H9 (cell line): ENCODE measurements at regions not wholly inside any gene's neighbourhood (a gene's known extent, or its start where the extent isn't known, plus 50 kb on each side); places are given as distances from the start of the nearest gene placed in this dataset.

Source experiments
- DNase-seq: peaks from one replicate; pipeline ENCODE4 v3.0.0-alpha.2; 2017
- H2AFZ ChIP-seq: one replicate; pipeline ENCODE4 v1.6.1; 2013; ENCODE audit warnings: mild to moderate bottlenecking, low read length, control low read depth, moderate library complexity
- H2AK5ac ChIP-seq: 2 replicates; pipeline ENCODE4 v1.6.1; 2013; ENCODE audit warnings: low read length, control low read depth, mixed read lengths; ENCODE audit not compliant: insufficient read length
- H2BK120ac ChIP-seq: one replicate; pipeline ENCODE4 v1.6.1; 2013; ENCODE audit warnings: low read depth, mild to moderate bottlenecking, low read length, control low read depth, inconsistent platforms; ENCODE audit not compliant: poor library complexity, severe bottlenecking
- H2BK12ac ChIP-seq: 2 replicates; pipeline ENCODE4 v1.6.1; 2013; ENCODE audit warnings: low read length, control low read depth, mixed read lengths, low read depth; ENCODE audit not compliant: insufficient read length
- H2BK15ac ChIP-seq: 2 replicates; pipeline ENCODE4 v1.6.1; 2013; ENCODE audit warnings: low read depth, low read length, control low read depth
- H2BK20ac ChIP-seq: one replicate; pipeline ENCODE4 v1.6.1; 2013; ENCODE audit warnings: low read depth, mild to moderate bottlenecking, low read length, control low read depth, inconsistent platforms; ENCODE audit not compliant: poor library complexity, severe bottlenecking
- H2BK5ac ChIP-seq: 2 replicates; pipeline ENCODE4 v1.6.1; 2013; ENCODE audit warnings: low read length, control low read depth, mixed read lengths; ENCODE audit not compliant: insufficient read length
- H3K14ac ChIP-seq: 2 replicates; pipeline ENCODE4 v1.6.1; 2013; ENCODE audit warnings: low read length, control low read depth; ENCODE audit not compliant: insufficient read depth
- H3K18ac ChIP-seq: 2 replicates; pipeline ENCODE4 v1.6.1; 2013; ENCODE audit warnings: low read depth, mild to moderate bottlenecking, mixed read lengths, low read length, control low read depth; ENCODE audit not compliant: insufficient read length
- H3K23ac ChIP-seq: 2 replicates; pipeline ENCODE4 v1.6.1; 2013; ENCODE audit warnings: low read length, control low read depth, mixed read lengths, low read depth; ENCODE audit not compliant: insufficient read length
- H3K23me2 ChIP-seq: 2 replicates; pipeline ENCODE4 v1.6.1; 2013; ENCODE audit warnings: low read depth, mild to moderate bottlenecking, mixed read lengths, low read length, control low read depth; ENCODE audit not compliant: insufficient read length, poor library complexity, severe bottlenecking
- H3K27ac ChIP-seq: 2 replicates; pipeline ENCODE4 v1.5.1; 2013; ENCODE audit warnings: low read length, control low read depth, mixed read lengths, low read depth; ENCODE audit not compliant: insufficient read length
- H3K27me3 ChIP-seq: 2 replicates; pipeline ENCODE4 v1.6.1; 2013; ENCODE audit warnings: low read length, control low read depth, inconsistent platforms; ENCODE audit not compliant: insufficient read depth
- H3K4ac ChIP-seq: 2 replicates; pipeline ENCODE4 v1.6.1; 2013; ENCODE audit warnings: low read depth, mild to moderate bottlenecking, control low read depth, inconsistent platforms, low read length, moderate library complexity
- H3K4me1 ChIP-seq: 2 replicates; pipeline ENCODE4 v1.6.1; 2013; ENCODE audit warnings: low read length, control low read depth, inconsistent platforms; ENCODE audit not compliant: insufficient read depth
- H3K4me2 ChIP-seq: 2 replicates; pipeline ENCODE4 v1.6.1; 2013; ENCODE audit warnings: low read length, control low read depth, mixed read lengths; ENCODE audit not compliant: insufficient read length, insufficient read depth
- H3K56ac ChIP-seq: 2 replicates; pipeline ENCODE4 v1.6.1; 2013; ENCODE audit warnings: low read depth, mild to moderate bottlenecking, mixed read lengths, low read length, control low read depth; ENCODE audit not compliant: insufficient read length
- H3K79me1 ChIP-seq: 2 replicates; pipeline ENCODE4 v1.6.1; 2013; ENCODE audit warnings: low read depth, mild to moderate bottlenecking, moderate library complexity, low read length, control low read depth, inconsistent platforms; ENCODE audit not compliant: insufficient read depth, poor library complexity, severe bottlenecking
- H3K79me2 ChIP-seq: 2 replicates; pipeline ENCODE4 v1.6.1; 2013; ENCODE audit warnings: low read length, control low read depth, inconsistent platforms; ENCODE audit not compliant: insufficient read depth
- H3K9ac ChIP-seq: 2 replicates; pipeline ENCODE4 v1.6.1; 2013; ENCODE audit warnings: low read length, control low read depth, mixed read lengths; ENCODE audit not compliant: insufficient read length; ENCODE audit errors: extremely low read depth
- H3K9me3 ChIP-seq: one replicate; pipeline ENCODE4 v1.6.1; 2013; ENCODE audit warnings: low read depth, low read length, inconsistent platforms; ENCODE audit not compliant: control insufficient read depth
- H3T11ph ChIP-seq: one replicate; pipeline ENCODE4 v1.6.1; 2013; ENCODE audit warnings: mild to moderate bottlenecking, low read length, control low read depth, inconsistent platforms
- H4K20me1 ChIP-seq: one replicate; pipeline ENCODE4 v1.6.1; 2013; ENCODE audit not compliant: control insufficient read depth, insufficient read length, insufficient read depth
- H4K5ac ChIP-seq: 2 replicates; pipeline ENCODE4 v1.6.1; 2013; ENCODE audit warnings: low read depth, mild to moderate bottlenecking, mixed read lengths, low read length, control low read depth; ENCODE audit not compliant: insufficient read length
- H4K8ac ChIP-seq: replicated peaks from 2 replicates; pipeline ENCODE4 v1.6.1; 2013; ENCODE audit warnings: low read length, control low read depth, mixed read lengths, low read depth; ENCODE audit not compliant: insufficient read length
- H4K91ac ChIP-seq: 2 replicates; pipeline ENCODE4 v1.6.1; 2013; ENCODE audit warnings: low read depth, mild to moderate bottlenecking, moderate library complexity, mixed read lengths, low read length, control low read depth; ENCODE audit not compliant: insufficient read length
- H3K27ac Mint-ChIP-seq, 3 experiments: 2 replicates in 2 of 3; 3 replicates in 1 of 3; pipeline ENCODE4 v1.8.0; 2020 to 2021; ENCODE audit warnings: mixed read lengths in 3 of 3, mild to moderate bottlenecking in 1 of 3, moderate library complexity in 1 of 3
- H3K27me3 Mint-ChIP-seq: 2 replicates; pipeline ENCODE4 v1.8.0; 2021; ENCODE audit warnings: low read depth, mild to moderate bottlenecking, moderate library complexity, mixed read lengths
- H3K36me3 Mint-ChIP-seq, 3 experiments: 2 replicates in 2 of 3; 3 replicates in 1 of 3; pipeline ENCODE4 v1.8.0; 2020 to 2021; ENCODE audit warnings: low read depth in 3 of 3, mixed read lengths in 3 of 3; ENCODE audit not compliant: insufficient read depth in 1 of 3
- H3K4me1 Mint-ChIP-seq, 2 experiments: 2 replicates each; pipeline ENCODE4 v1.8.0; 2020; ENCODE audit warnings: mixed read lengths in 2 of 2
- H3K4me3 Mint-ChIP-seq, 2 experiments: 2 replicates in 1 of 2; 3 replicates in 1 of 2; pipeline ENCODE4 v1.8.0; 2020 to 2021; ENCODE audit warnings: mild to moderate bottlenecking in 2 of 2, mixed read lengths in 2 of 2, moderate library complexity in 1 of 2
- H3K9me3 Mint-ChIP-seq, 2 experiments: 2 replicates in 1 of 2; 3 replicates in 1 of 2; pipeline ENCODE4 v1.8.0; 2020; ENCODE audit warnings: mild to moderate bottlenecking in 2 of 2, mixed read lengths in 2 of 2, moderate library complexity in 1 of 2
- WGBS: extraction: QIAGEN DNeasy Blood & Tissue Kit; methylation state at CpG from one replicate; pipeline ENCODE4 v1.1.7; 2013; ENCODE audit warnings: missing lambda C conversion rate, low lambda C conversion rate, mixed read lengths; ENCODE audit not compliant: insufficient read length; ENCODE audit errors: extremely low coverage; 5-methylcytosine and 5-hydroxymethylcytosine counted together
- TF ChIP-seq, protein P1 (sequence below): fragments of 200-600 bp; sonication (generic); conservative IDR thresholded peaks from 3 replicates; pipeline ENCODE4 v1.8.0; 2021; ENCODE audit warnings: antibody characterized with exemption, mild to moderate bottlenecking

- no peak overlapping the region for H3K4me2 ChIP-seq
- H3K4me1 Mint-ChIP-seq = peaks cover 12 to 15% of the 10 kb centered on the region in 2 experiments
- no peak overlapping the region for H4K91ac ChIP-seq
- no peak overlapping the region for H3K27ac ChIP-seq
- H3K36me3 Mint-ChIP-seq = no peaks in the 10 kb centered on the region
- no peak overlapping the region for H2BK120ac ChIP-seq
- no peaks in the 10 kb centered on the region for H3K27me3 ChIP-seq
- H4K5ac ChIP-seq = no peak overlapping the region
- H3T11ph ChIP-seq = no peak overlapping the region
- DNase-seq = no peak
- H4K20me1 ChIP-seq = no peaks in the 10 kb centered on the region
- H4K8ac ChIP-seq = no peak overlapping the region
- H3K79me2 ChIP-seq = no peaks in the 10 kb centered on the region
- H3K79me1 ChIP-seq = no peaks in the 10 kb centered on the region
- H3K4me3 Mint-ChIP-seq = no peak overlapping the region
- H2AFZ ChIP-seq = no peak overlapping the region
- no peaks in the 10 kb centered on the region for H3K4me1 ChIP-seq
- H2AK5ac ChIP-seq = no peak overlapping the region
- no peak overlapping the region for H2BK15ac ChIP-seq
- no peaks in the 10 kb centered on the region for H3K9me3 Mint-ChIP-seq
- H3K56ac ChIP-seq = no peak overlapping the region
- no peak overlapping the region for H3K23ac ChIP-seq
- no peak overlapping the region for H2BK5ac ChIP-seq
- H3K14ac ChIP-seq = no peak overlapping the region
- TF ChIP-seq, protein P1, sequence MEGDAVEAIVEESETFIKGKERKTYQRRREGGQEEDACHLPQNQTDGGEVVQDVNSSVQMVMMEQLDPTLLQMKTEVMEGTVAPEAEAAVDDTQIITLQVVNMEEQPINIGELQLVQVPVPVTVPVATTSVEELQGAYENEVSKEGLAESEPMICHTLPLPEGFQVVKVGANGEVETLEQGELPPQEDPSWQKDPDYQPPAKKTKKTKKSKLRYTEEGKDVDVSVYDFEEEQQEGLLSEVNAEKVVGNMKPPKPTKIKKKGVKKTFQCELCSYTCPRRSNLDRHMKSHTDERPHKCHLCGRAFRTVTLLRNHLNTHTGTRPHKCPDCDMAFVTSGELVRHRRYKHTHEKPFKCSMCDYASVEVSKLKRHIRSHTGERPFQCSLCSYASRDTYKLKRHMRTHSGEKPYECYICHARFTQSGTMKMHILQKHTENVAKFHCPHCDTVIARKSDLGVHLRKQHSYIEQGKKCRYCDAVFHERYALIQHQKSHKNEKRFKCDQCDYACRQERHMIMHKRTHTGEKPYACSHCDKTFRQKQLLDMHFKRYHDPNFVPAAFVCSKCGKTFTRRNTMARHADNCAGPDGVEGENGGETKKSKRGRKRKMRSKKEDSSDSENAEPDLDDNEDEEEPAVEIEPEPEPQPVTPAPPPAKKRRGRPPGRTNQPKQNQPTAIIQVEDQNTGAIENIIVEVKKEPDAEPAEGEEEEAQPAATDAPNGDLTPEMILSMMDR = no peak
- no peak overlapping the region for H3K9ac ChIP-seq
- H2BK12ac ChIP-seq = no peak overlapping the region
- no peak overlapping the region for H3K18ac ChIP-seq
- no peak overlapping the region for H2BK20ac ChIP-seq
- H3K27ac Mint-ChIP-seq = no peak overlapping the region; a peak in 1 of 7 replicates
- WGBS = no CpG with 5 or more reads among the region's 14 CpGs
- no peaks in the 10 kb centered on the region for H3K23me2 ChIP-seq
- no peak overlapping the region for H3K4ac ChIP-seq
- H3K27me3 Mint-ChIP-seq = no peaks in the 10 kb centered on the region; the same call in 1 of the 2 replicates
- H3K9me3 ChIP-seq = no peaks in the 10 kb centered on the region
Measured at GRCh38 chr14:32006263-32007110, 70.6 kb upstream of the ARHGAP5 start.
